GM19467 (cell line): ENCODE measurements at regions not wholly inside any gene's neighbourhood (a gene's known extent, or its start where the extent isn't known, plus 50 kb on each side); places are given as distances from the start of the nearest gene placed in this dataset.
"Not testable (repeated sequence)": the region's sequence is repeated elsewhere in the genome, so short reads cannot be mapped to it uniquely, and the experiment has no call there.

Experiments used
- ATAC-seq: cut with Tn5 transposase; IDR thresholded peaks from one replicate; pipeline ENCODE4 v1.9.1; 2021; ENCODE audit warnings: mild to moderate bottlenecking, moderate library complexity; ENCODE audit not compliant: unreplicated experiment

DNA sequence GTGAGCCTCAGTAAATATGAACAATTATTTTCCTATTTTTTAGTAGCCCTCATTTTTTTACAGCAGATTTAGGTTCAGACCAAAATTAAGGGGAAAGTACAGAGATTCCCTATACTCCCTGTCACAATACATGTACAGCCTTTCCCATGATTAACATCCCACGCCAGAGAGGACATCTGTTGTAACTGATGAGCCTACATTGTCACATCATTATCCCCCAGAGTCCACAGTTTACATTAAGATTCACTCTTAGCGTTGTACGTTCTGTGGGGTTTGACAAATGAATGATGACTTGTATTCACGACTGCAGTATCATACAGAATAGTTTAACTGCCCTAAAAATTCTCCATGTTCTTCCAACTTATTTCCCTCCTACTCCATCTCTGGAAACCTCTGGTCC lies 262.3 kb upstream of the MSX2 start:
- no peak for ATAC-seq

DNA sequence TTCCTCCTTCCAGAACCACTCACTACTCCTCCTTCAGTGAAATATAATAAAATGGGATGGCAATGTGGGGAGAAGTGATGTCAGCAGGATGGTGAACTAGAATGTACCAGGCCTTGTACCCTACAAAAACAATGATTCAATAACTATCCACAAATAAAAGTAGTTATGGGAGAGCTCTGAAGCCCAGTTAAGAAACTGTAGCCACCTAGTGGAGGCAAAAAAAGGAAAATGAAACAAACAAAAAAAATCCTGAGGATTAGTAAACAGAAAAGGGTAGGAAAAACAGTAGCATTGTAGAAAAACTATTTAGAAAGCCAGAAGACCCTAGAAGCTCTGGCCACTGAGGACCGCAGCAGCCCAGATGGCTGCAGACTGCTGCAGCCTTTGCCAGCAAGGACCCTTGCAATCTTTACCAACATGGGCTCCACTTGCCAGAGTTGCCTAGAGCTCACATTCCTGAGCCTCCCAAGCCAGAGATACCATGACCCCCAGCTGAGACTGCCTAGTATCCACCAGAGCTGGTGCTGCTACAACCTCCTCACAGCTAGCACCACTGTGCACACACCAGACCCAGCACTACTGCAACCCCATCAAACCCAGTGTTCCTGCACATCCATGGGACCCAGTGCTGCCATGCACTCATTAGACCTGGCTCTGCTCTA lies 259.7 kb upstream of the MSX2 start:
- ATAC-seq = no peak

DNA sequence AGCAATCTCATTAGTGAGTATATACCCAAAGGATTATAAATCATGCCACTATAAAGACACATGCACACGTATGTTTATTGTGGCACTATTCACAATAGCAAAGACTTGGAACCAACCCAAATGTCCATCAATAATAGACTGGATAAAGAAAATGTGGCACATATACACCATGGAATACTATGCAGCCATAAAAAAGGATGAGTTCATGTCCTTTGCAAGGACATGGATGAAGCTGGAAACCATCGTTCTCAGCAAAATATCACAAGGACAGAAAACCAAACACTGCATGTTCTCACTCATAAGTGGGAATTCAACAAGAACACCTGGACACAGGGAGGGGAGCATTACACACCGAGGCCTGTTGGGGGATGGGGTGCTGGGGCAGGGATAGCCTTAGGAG lies 252.9 kb upstream of the MSX2 start:
- not testable (repeated sequence) for ATAC-seq

DNA sequence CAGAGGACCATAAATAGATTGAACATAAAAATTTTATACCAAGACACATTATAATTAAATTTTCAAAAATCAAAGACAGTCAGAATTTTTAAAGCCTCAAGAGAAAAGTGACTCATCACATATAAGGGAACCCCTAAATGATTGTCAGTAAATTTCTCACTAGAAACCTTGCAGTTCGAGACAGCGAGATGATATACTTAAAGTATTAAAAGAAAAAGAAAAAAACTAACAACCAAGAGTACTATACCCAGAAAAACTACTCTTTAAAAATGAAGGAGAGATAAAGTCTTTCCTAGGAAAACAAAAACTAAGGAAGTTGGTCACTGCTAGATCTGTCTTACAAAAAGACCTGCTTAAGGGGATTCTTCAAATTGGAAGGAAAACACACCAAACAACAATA lies 251.4 kb upstream of the MSX2 start:
- no peak for ATAC-seq

DNA sequence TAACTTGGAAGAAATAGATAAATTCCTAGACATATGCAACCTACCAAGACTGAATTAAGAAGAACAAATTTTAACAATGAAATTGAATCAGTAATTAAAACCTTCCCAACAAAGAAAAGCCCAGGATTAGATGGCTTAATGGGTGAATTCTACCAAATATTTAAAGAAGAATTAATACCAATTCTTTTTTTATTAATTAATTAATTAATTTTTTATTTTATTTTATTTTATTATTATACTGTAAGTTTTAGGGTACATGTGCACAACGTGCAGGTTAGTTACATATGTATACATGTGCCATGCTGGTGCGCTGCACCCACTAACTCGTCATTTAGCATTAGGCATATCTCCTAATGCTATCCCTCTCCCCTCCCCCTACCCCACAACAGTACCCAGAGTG lies 248.4 kb upstream of the MSX2 start:
- ATAC-seq = not testable (repeated sequence)

DNA sequence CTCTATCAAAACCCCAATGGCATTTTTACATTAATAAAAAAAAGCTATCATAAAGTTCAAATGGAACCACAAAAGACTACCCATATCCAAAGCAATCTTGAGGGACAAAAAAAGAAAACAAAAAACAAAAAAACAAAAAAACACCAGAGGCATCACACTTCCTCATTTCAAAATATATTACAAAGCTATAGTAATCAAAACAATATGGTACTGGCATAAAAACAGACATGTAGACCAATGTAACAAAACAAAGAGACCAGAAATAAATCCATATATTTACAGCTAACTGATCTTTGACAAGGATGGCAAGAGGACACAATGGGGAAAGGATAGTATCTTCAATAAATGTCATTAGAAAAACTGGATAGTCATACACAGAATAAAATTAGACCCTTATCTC lies 245.1 kb upstream of the MSX2 start:
- no peak for ATAC-seq

DNA sequence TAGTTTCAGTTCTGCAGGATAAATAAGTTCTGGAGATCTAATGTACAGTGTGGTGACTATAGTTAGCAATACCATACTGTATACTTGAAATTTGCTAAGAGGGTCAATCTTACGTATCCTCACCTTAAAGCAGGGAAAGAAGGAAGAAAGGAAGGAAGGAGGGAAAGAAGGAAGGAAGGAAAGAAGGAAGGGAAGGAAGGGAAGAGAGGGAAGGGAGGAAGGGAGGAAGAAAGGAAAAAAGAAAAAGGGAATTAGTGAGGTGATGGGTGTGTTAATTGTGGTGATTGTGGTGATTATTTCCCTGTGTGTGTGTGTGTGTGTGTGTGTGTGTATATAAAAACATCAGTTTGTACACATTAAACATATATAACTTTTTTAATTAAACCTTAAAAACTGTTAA lies 242.6 kb upstream of the MSX2 start:
- no peak for ATAC-seq

DNA sequence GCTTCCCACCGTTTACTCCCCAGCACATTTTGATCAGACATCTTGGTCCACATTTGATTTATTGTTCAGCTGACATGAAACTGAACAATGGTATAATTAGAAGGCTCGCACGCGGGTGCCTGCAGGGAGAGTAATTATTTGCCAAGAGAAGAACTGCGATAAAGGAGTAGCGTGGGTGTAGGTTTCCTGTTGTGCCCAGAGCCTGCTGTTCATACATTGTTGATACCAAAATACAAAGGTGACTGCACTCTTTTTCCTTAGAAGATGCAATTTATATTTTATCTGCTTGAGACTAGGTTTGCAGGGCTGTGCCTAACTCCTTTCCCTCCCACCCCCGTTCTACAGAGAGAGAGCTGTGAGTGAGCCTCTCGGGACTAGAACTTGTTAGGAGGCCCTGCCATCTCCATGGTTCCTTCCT lies 241.8 kb upstream of the MSX2 start:
- no peak for ATAC-seq

DNA sequence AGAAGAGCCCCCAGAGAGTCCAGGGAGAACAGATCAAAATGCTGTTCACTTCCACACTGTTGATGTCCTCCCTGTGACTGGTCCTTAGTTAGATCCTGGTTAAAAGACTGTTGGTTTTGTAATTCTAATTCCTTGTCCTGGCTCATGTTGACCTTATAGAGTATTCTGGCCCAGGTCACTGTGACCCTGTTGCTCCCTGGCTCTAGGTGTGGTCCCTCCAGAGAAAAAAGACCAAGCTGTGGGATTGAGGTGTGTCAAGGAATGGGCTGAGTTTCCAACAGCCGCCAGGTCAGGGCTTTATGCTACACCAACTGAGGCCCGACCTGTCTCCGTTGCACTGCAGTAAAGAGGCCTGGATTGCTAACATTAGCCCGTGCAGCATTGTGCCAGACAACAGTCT lies 241.0 kb upstream of the MSX2 start:
- no peak for ATAC-seq

DNA sequence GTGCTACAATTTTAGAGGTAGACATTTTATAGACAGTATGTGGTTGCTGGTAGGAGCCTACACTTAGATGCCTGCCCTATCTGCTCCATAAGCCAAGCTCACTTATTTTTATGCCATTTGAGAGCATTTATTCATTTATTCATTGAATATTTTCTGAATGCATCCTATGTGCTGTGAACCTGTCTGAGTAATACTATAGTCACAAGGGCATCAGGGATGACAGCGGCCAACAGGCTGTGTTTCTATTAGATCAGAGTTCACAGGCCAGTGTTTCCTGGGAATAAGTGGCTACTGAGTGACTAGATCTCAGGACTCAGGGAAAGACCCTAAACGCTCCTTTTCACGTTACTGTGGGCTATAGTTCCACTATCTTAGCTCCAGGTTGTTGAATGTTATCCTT lies 235.2 kb upstream of the MSX2 start:
- no peak for ATAC-seq

DNA sequence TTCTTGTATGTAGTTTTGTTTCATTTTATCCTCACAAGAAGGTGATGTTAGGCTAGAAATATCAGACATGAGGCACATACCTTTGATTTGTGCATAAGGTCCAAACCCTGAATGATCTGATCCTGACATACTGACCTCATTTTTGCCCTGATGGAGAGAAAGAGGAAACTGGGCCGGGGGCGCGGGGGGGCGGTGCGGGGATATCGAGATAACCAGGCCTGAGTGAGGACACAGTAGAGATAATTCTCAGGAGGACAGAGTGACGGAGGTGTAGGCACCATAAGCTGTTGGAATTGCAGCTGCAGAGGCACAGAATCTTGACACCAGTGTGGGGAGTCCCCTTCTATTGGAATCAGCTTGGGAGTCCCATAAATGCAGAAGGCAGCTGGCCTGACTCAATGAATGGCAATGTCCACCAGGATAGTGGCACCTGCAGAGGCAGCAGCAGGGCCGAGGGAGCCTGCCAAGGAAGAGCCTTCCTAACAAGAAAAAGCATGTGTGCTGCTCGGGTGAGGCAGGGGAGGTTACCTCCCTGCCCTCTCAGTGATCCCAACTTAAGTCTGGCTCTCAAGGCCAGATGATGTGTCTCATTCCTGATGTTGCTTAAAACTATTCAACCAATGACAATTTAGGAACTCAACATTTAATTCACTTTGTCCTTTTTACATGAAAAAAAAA lies 234.3 kb upstream of the MSX2 start:
- ATAC-seq = no peak

DNA sequence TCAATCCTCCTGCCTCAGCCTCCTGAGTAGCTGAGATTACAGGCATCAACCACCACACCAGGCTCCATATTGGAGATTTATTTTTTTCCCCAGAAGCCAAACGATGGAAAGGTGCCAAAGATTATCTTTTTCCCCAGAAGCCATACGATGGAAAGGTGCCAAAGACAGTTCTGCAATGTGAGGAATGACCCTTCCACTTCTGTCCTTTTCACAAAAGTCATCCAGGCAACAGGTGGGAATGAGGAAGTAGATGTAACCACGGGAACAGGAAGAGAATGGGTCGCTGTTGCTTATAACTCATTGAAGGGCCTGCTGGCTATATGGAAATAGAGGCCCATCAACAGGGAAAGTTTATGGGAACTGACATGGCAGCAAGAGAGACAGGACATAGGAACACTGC lies 233.7 kb upstream of the MSX2 start:
- no peak for ATAC-seq

DNA sequence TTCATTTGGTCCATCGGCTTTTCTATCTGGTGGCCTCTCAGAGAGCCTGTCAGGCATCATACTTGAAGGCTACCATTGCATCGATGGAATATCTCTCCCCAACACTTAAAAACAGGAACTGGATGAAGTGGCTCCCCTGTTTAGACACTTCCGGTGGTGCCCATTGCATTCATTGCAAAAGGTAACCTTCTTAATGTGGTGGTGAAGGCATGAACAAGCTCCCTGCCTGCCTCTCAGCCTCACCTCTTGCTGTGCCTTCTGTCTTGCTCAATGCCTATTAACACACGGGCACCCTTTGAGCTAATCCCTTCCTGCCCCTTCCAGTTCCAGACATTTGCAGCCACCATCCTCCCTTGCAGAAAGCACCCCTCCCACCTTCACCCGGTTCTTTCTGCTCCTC lies 233.1 kb upstream of the MSX2 start:
- no peak for ATAC-seq

DNA sequence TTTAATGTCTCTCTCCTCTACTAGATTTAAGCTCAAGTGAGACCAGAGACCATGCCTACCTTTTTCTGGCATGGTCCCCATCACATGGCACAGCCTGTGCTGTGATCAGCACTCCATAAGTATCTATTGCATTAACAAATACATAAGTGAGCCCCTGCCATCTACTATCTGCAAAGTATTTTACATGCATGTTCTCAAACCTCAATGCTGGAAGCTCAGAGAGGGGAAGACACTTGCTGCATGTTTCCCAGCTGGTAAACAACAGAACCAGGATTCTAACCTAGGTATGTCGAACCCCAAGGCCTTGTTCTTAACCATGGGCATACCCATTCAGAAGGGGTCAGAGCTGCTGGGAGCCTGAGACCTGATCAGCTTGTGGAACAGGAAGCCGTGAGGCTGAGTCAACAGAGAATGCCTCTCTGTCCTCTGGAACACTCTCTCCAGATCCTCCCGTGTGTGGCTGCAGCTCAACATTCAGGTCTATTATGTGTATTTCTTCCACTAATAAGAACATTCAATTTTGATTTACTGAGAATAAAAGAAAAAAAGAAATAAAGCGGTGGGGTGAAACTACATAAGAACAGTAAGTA lies 232.5 kb upstream of the MSX2 start:
- ATAC-seq = no peak

DNA sequence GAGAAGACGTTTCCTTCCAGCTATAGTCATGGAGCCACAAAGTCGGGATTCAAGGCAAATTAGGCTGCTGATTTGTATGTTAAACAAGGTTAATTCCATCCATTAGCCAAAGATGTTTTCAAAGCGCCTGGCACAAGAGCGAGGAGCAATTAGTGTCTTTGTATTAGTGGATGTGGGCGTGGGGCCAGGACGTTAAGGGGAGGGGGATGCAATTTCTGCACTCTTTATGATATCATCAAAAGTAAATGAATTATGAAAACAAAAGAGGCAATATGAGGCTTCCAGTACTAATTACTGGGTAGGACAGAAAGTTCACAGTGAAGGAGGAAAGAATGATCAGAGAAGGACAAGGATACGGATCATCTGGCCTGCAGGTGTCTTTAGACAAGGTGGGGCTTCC lies 230.9 kb upstream of the MSX2 start:
- ATAC-seq = no peak

DNA sequence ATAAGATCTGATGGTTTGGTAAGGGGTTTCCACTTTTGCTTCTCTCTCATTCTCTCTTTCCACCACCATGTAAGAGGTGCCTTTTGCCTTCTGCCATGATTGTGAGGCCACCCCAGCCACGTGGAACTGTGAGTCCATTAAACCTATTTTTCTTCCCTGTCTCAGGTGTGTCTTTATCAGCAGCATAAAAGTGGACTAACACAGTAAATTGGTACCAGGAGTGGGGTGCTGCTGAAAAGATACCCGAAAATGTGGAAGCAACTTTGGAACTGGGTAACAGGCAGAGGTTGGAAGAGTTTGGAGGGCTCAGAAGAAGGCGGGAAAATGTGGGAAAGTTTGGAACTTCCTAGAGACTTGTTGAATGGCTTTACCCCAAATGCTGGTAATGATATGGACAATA lies 226.4 kb upstream of the MSX2 start:
- not testable (repeated sequence) for ATAC-seq

DNA sequence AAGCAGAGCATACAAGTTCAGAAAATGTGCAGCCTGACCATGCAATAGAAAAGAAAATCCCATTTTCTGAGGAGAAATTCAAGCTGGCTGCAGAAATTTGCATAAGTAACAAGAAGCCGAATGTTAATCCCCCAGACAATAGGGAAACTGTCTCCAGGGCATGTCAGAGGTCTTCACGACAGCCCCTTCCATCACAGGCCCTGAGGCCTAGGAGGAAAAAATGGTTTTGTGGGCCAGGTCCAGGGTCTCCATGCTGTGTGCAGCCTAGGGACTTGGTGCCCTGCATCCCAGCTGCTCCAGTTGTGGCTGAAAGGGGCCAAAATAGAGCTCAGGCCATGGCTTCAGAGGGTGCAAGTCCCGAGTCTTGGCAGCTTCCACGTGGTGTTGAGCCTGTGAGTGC lies 225.8 kb upstream of the MSX2 start:
- not testable (repeated sequence) for ATAC-seq

DNA sequence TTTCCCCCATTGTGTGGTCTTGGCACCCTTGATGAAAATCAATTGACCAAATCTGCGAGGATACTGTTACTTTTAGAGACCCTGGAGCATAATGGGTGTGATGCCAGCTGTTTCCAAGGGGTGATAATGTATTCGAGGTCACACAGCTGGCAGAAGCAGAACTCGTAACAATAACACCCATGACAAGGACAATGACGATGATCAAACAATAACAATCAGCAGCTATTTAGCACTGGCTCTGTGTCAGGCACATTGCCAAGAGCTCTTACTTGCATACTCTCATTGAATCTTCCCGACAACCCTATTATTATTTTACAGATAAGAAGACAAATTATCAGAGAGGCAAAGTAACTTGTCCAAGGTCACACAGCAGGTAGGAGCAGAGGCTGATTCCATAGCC lies 223.7 kb upstream of the MSX2 start:
- no peak for ATAC-seq

DNA sequence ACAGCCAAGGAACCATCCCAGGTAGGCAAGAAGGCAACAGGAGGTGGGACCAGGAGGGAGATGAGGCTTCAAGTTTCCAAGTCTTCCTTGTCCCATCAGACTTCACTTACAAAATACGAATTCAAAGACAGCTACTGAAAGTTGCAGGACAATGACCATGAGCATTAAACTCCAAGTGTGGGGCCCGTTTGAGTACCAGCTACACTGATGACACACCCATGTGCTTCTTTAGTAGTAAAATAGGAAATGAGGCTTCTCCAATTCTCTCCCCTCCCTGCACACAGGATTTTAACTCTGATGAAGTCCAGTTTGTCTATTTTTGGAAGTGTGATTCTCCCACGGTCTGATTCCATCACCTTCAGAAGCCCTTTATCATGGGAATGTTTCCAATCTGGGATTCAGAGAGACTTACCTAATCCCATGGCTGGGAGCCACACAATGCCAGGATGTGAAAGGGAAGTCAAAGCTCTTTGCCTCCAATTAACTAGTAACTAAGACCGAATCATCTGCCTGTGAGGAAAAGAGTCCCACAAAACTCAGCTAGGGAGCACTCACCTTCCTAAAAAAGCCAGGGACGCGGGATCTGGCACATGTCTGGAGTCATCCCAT lies 222.8 kb upstream of the MSX2 start:
- ATAC-seq = no peak

DNA sequence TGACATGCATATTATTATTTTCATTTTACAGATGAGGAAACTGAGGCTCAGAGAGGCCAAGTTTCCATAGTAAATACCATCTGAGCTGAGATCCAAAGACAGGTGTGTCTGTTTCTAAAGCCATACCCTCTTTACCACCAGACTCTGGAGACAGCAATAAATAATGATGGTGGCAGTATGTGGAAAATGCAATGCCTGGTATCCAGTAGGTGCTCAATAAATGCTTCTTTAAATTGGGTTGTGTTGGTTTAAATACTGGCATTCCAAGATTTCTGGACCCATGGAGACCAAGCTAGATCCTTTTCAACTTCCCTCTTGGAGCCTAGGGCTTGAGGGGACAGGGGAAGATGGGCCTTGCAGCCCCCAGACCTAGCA lies 221.3 kb upstream of the MSX2 start:
- ATAC-seq = no peak

DNA sequence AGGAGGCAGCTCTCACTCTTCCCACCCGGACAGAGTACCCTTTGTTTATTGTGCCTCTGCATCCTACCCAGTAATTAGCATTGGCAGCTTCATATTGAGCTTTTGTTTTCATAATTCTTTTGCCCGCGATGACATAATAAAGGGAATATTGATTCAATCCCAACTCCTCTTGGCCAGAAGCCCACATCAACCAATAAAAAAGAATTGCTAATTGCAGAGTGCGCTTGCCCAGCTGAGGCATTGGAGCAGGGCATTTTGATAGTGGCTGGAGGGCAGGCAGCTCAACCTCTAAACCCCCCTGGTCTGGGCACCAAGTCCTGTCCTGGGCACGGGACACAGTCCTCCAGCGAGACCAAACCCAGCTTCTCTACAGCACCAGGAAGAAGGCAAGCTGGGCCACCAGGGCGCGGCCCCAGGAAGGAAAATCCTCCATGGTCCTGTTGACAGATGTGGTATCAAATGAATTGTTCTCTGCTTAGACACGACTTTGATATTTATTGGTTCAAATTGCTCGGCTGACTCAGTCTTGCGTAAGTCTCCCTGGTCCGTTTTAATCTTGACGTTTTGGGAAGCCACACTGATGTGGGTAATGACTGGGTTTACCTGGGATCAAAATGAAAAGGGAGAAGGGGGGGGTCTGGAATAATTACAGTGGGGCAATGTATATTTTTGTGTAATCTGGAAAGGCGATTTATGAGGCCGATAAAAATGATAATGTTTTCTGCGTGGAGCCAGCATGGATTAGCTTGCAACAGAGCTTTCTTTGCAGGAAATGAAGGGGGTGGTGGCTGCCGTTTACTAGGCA lies 220.7 kb upstream of the MSX2 start:
- ATAC-seq = no peak
